ENCODE measurements at regions not wholly inside any gene's neighbourhood (a gene's known extent, or its start where the extent isn't known, plus 50 kb on each side); places are given as distances from the start of the nearest gene placed in this dataset.

GRCh38 chr1:48164571-48164970 lies 57.9 kb upstream of the SLC5A9 start:
- H3K4me3 Mint-ChIP-seq (ENCODE audit: unreplicated experiment), result no peak overlapping the region
- H3K27me3 Mint-ChIP-seq (ENCODE audit: unreplicated experiment), result no peaks in the 10 kb centered on the region
- H3K27ac Mint-ChIP-seq (ENCODE audit: unreplicated experiment), result no peak overlapping the region
- no peaks in the 10 kb centered on the region for H3K4me1 Mint-ChIP-seq (ENCODE audit: low read depth, unreplicated experiment)
- peaks cover 9% of the 10 kb centered on the region for H3K36me3 Mint-ChIP-seq (ENCODE audit: unreplicated experiment)
- H3K9me3 Mint-ChIP-seq (ENCODE audit: unreplicated experiment), result no peaks in the 10 kb centered on the region
- TF ChIP-seq CTCF (IDR thresholded peaks at IDR 0.05; ENCODE audit: partially characterized antibody, unreplicated experiment), result no peak
- no peak for DNase-seq

GRCh38 chr1:48160486-48161132 lies 61.9 kb upstream of the SLC5A9 start:
- Mint-ChIP-seq H3K36me3 (ENCODE audit: unreplicated experiment) (no peaks in the 10 kb centered on the region), H3K27me3 (ENCODE audit: unreplicated experiment) (no peaks in the 10 kb centered on the region), H3K4me1 (ENCODE audit: low read depth, unreplicated experiment) (no peaks in the 10 kb centered on the region), H3K9me3 (ENCODE audit: unreplicated experiment) (peaks cover 3% of the 10 kb centered on the region), H3K27ac (ENCODE audit: unreplicated experiment) (no peak overlapping the region), H3K4me3 (ENCODE audit: unreplicated experiment) (no peak overlapping the region)
- no peak for TF ChIP-seq CTCF (IDR thresholded peaks at IDR 0.05; ENCODE audit: partially characterized antibody, unreplicated experiment)
- DNase-seq, result no peak

GRCh38 chr1:48139275-48139674 lies 83.2 kb upstream of the SLC5A9 start:
- TF ChIP-seq CTCF (IDR thresholded peaks at IDR 0.05; ENCODE audit: partially characterized antibody, unreplicated experiment), result no peak
- no peak for DNase-seq
- no peaks in the 10 kb centered on the region for H3K36me3 Mint-ChIP-seq (ENCODE audit: unreplicated experiment)
- peaks cover 2% of the 10 kb centered on the region for H3K27me3 Mint-ChIP-seq (ENCODE audit: unreplicated experiment)
- H3K27ac Mint-ChIP-seq (ENCODE audit: unreplicated experiment), result no peak overlapping the region
- no peaks in the 10 kb centered on the region for H3K9me3 Mint-ChIP-seq (ENCODE audit: unreplicated experiment)
- no peak overlapping the region for H3K4me3 Mint-ChIP-seq (ENCODE audit: unreplicated experiment)
- no peaks in the 10 kb centered on the region for H3K4me1 Mint-ChIP-seq (ENCODE audit: low read depth, unreplicated experiment)

GRCh38 chr1:48127735-48128685 lies 94.5 kb upstream of the SLC5A9 start:
- Mint-ChIP-seq H3K4me1 (ENCODE audit: low read depth, unreplicated experiment) (no peaks in the 10 kb centered on the region), H3K9me3 (ENCODE audit: unreplicated experiment) (no peaks in the 10 kb centered on the region), H3K27me3 (ENCODE audit: unreplicated experiment) (no peaks in the 10 kb centered on the region), H3K27ac (ENCODE audit: unreplicated experiment) (no peak overlapping the region), H3K36me3 (ENCODE audit: unreplicated experiment) (no peaks in the 10 kb centered on the region), H3K4me3 (ENCODE audit: unreplicated experiment) (no peak overlapping the region)
- DNase-seq, result no peak
- no peak for TF ChIP-seq CTCF (IDR thresholded peaks at IDR 0.05; ENCODE audit: partially characterized antibody, unreplicated experiment)

GRCh38 chr1:48123647-48124046 lies 98.9 kb upstream of the SLC5A9 start:
- H3K9me3 Mint-ChIP-seq (ENCODE audit: unreplicated experiment), result no peaks in the 10 kb centered on the region
- H3K4me3 Mint-ChIP-seq (ENCODE audit: unreplicated experiment), result no peak overlapping the region
- DNase-seq, result no peak
- no peak overlapping the region for H3K27ac Mint-ChIP-seq (ENCODE audit: unreplicated experiment)
- no peaks in the 10 kb centered on the region for H3K4me1 Mint-ChIP-seq (ENCODE audit: low read depth, unreplicated experiment)
- H3K36me3 Mint-ChIP-seq (ENCODE audit: unreplicated experiment), result no peaks in the 10 kb centered on the region
- TF ChIP-seq CTCF (IDR thresholded peaks at IDR 0.05; ENCODE audit: partially characterized antibody, unreplicated experiment), result no peak
- H3K27me3 Mint-ChIP-seq (ENCODE audit: unreplicated experiment), result no peaks in the 10 kb centered on the region

Data from glutamatergic neuron (in vitro differentiated cells).